OCI-LY3 (cell line): ENCODE measurements at regions not wholly inside any gene's neighbourhood (a gene's known extent, or its start where the extent isn't known, plus 50 kb on each side); places are given as distances from the start of the nearest gene placed in this dataset.
"Not testable (repeated sequence)": the region's sequence is repeated elsewhere in the genome, so short reads cannot be mapped to it uniquely, and the experiment has no call there.

Source experiments
- H2AFZ ChIP-seq: fragments of 200-600, 300-600 bp; shearing (Covaris generic); 2 replicates; pipeline ENCODE4 v1.6.0; 2014; ENCODE audit warnings: antibody characterized with exemption, low read depth, low read length
- H3K27ac ChIP-seq: fragments of 200-600, 300-600 bp; sonication (generic); 2 replicates; pipeline ENCODE4 v1.5.1; 2014; ENCODE audit warnings: mild to moderate bottlenecking, low read length, moderate library complexity, mixed read lengths
- H3K27me3 ChIP-seq: fragments of 200-600, 300-600 bp; sonication (generic); 2 replicates; pipeline ENCODE4 v1.6.1; 2014; ENCODE audit warnings: low read depth, low read length, mixed read lengths
- H3K36me3 ChIP-seq: fragments of 200-600, 300-600 bp; sonication (generic); replicated peaks from 2 replicates; pipeline ENCODE3; 2014; ENCODE audit warnings: low read depth, low read length, mixed read lengths
- H3K4me1 ChIP-seq: fragments of 300-600, 200-600 bp; sonication (generic); 2 replicates; pipeline ENCODE4 v1.6.1; 2014; ENCODE audit warnings: low read length, mixed read lengths
- H3K4me2 ChIP-seq: fragments of 200-600, 300-600 bp; sonication (generic); 2 replicates; pipeline ENCODE4 v1.6.1; 2014; ENCODE audit warnings: low read length, mixed read lengths
- H3K4me3 ChIP-seq: fragments of 300-600, 200-600 bp; sonication (generic); 2 replicates; pipeline ENCODE4 v1.5.1; 2014; ENCODE audit warnings: antibody characterized with exemption, mild to moderate bottlenecking, low read length, moderate library complexity
- H3K79me2 ChIP-seq: fragments of 300-600, 200-600 bp; shearing (Covaris generic); 2 replicates; pipeline ENCODE4 v1.6.1; 2014; ENCODE audit warnings: mild to moderate bottlenecking, low read length, mixed read lengths
- H3K9ac ChIP-seq: fragments of 300-600, 200-600 bp; shearing (Covaris generic); 2 replicates; pipeline ENCODE4 v1.6.0; 2014; ENCODE audit warnings: mild to moderate bottlenecking, low read length, moderate library complexity
- H3K9me3 ChIP-seq: fragments of 200-600, 300-600 bp; shearing (Covaris generic); 2 replicates; pipeline ENCODE4 v1.6.1; 2014; ENCODE audit warnings: low read length, mixed read lengths; ENCODE audit not compliant: insufficient read depth
- H4K20me1 ChIP-seq: fragments of 200-600, 300-600 bp; sonication (generic); 2 replicates; pipeline ENCODE4 v1.6.1; 2016; ENCODE audit warnings: low read length, mixed read lengths; ENCODE audit not compliant: insufficient read depth
- EZH2phosphoT487 ChIP-seq: fragments of 200-600 bp; shearing (Covaris generic); IDR thresholded peaks from 2 replicates; pipeline ENCODE4 v1.6.1; 2018; ENCODE audit warnings: antibody characterized with exemption, mixed run types, low read depth
- TF ChIP-seq, protein P1 (sequence below): fragments of 200-600, 300-600 bp; sonication (generic); IDR thresholded peaks from 2 replicates; pipeline ENCODE4 v1.5.1; 2014; ENCODE audit warnings: antibody characterized with exemption, low read length, low read depth

DNA sequence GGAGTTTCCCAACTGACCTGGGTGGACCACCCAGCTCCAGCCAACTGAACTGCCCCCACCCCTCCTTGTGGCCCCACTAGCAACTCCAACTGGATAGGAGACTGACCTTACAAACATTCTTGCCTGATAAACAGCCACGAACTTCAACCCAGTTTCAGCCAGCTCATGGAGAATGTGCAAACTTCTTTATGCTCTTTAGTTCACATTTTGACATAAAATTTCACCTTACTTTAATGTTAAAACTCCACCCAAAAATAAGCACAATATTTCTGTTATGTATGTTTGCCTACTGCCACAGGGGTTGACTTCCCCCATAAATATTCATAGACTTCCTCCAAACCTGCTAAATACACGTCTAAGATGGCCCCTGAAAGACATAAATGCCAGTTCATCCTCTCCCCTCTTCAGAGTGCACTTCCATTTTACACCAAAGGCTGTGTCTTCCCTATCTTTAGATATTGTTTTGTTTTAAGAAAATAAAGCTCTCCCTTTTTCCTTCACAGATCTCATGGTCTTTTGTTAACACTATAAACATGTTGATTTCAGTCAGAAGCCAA is 643.7 kb downstream of the EPM2A start:
- Histone ChIP-seq H3K36me3 (no peaks in the 10 kb centered on the region), H3K79me2 (no peaks in the 10 kb centered on the region), H3K9ac (no peak overlapping the region), H3K4me2 (no peak overlapping the region), H4K20me1 (no peaks in the 10 kb centered on the region), H3K27me3 (no peaks in the 10 kb centered on the region), H3K9me3 (no peaks in the 10 kb centered on the region), H3K4me1 (no peaks in the 10 kb centered on the region), H3K27ac (no peak overlapping the region), H3K4me3 (no peak overlapping the region), H2AFZ (no peak overlapping the region)
- TF ChIP-seq, protein P1, sequence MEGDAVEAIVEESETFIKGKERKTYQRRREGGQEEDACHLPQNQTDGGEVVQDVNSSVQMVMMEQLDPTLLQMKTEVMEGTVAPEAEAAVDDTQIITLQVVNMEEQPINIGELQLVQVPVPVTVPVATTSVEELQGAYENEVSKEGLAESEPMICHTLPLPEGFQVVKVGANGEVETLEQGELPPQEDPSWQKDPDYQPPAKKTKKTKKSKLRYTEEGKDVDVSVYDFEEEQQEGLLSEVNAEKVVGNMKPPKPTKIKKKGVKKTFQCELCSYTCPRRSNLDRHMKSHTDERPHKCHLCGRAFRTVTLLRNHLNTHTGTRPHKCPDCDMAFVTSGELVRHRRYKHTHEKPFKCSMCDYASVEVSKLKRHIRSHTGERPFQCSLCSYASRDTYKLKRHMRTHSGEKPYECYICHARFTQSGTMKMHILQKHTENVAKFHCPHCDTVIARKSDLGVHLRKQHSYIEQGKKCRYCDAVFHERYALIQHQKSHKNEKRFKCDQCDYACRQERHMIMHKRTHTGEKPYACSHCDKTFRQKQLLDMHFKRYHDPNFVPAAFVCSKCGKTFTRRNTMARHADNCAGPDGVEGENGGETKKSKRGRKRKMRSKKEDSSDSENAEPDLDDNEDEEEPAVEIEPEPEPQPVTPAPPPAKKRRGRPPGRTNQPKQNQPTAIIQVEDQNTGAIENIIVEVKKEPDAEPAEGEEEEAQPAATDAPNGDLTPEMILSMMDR: no peak

GRCh38 chr6:145092554-145092953 is 642.8 kb downstream of the EPM2A start:
- no peak overlapping the region for H3K4me3 ChIP-seq
- no peaks in the 10 kb centered on the region for H4K20me1 ChIP-seq
- no peak overlapping the region for H2AFZ ChIP-seq

GRCh38 chr6:145093226-145093625 is 642.1 kb downstream of the EPM2A start:
- H2AFZ ChIP-seq: no peak overlapping the region
- H3K4me2 ChIP-seq: no peak overlapping the region
- H3K27ac ChIP-seq: no peak overlapping the region
- no peaks in the 10 kb centered on the region for H3K79me2 ChIP-seq
- H3K9ac ChIP-seq: no peak overlapping the region
- H3K36me3 ChIP-seq: no peaks in the 10 kb centered on the region
- no peaks in the 10 kb centered on the region for H3K9me3 ChIP-seq
- H3K4me3 ChIP-seq: no peak overlapping the region
- no peaks in the 10 kb centered on the region for H3K4me1 ChIP-seq
- TF ChIP-seq EZH2phosphoT487: no peak
- TF ChIP-seq, protein P1: no peak
- no peaks in the 10 kb centered on the region for H4K20me1 ChIP-seq
- H3K27me3 ChIP-seq: no peaks in the 10 kb centered on the region

More at GRCh38 chr6:145092554-145092953, 642.8 kb downstream of the EPM2A start:
- TF ChIP-seq, protein P1: no peak
- no peak for TF ChIP-seq EZH2phosphoT487
- no peaks in the 10 kb centered on the region for H3K4me1 ChIP-seq
- no peak overlapping the region for H3K27ac ChIP-seq
- H3K4me2 ChIP-seq: no peak overlapping the region
- no peaks in the 10 kb centered on the region for H3K79me2 ChIP-seq
- H3K9ac ChIP-seq: no peak overlapping the region
- H3K36me3 ChIP-seq: no peaks in the 10 kb centered on the region
- no peaks in the 10 kb centered on the region for H3K9me3 ChIP-seq
- H3K27me3 ChIP-seq: no peaks in the 10 kb centered on the region

DNA sequence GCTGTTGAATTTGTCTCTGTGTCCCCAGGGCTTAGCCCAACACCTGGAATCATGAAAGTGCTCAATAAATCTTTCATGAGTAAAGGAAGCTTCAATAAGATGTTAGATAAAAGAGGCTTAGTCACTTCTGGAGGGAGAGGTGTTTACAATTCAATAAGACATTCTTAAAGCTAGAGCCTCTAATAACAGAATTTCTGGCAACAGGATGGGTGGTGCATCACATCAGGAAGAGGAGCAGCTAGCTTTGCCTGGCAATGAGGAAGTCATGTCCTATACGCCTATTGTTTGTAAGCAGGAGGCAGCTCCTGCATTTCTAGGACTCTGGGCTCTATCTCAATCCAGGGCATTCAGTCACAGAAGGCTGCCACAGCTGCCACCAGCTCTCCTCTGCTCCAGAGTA is 638.5 kb downstream of the EPM2A start:
- Histone ChIP-seq H3K27me3 (no peaks in the 10 kb centered on the region), H3K4me2 (no peak overlapping the region), H3K36me3 (no peaks in the 10 kb centered on the region), H3K27ac (no peak overlapping the region), H3K4me1 (no peaks in the 10 kb centered on the region), H2AFZ (no peak overlapping the region), H3K4me3 (no peak overlapping the region), H3K9me3 (no peaks in the 10 kb centered on the region), H3K79me2 (no peaks in the 10 kb centered on the region), H4K20me1 (no peaks in the 10 kb centered on the region), H3K9ac (no peak overlapping the region)
- TF ChIP-seq, protein P1: no peak
- no peak for TF ChIP-seq EZH2phosphoT487

DNA sequence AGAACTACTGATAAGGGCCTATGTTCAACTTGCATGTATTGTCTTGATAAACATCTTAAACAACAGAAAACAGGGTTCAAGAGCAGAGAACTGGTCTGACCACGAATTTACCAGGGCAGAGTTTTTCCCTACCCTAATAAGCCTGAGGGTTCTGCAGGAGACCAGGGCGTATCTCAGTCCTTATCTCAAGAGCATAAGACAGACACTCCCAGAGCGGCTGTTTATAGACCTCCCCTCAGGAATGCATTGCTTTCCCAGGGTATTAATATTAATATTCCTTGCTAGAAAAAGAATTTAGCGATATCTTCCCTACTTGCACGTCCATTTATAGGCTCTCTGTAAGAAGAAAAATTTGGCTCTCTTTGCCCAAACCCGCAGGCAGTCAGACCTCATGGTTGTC is 637.2 kb downstream of the EPM2A start:
- H3K79me2 ChIP-seq, H4K20me1 ChIP-seq, H3K27me3 ChIP-seq, H3K27ac ChIP-seq, H3K9me3 ChIP-seq, H3K4me3 ChIP-seq, H3K36me3 ChIP-seq, H2AFZ ChIP-seq, H3K4me1 ChIP-seq, H3K4me2 ChIP-seq, H3K9ac ChIP-seq: not testable (repeated sequence)
